CD4-positive, alpha-beta T cell treated with Interleukin-17A for 1 hour (primary cell): ENCODE measurements at regions not wholly inside any gene's neighbourhood (a gene's known extent, or its start where the extent isn't known, plus 50 kb on each side); places are given as distances from the start of the nearest gene placed in this dataset.
"Not testable (repeated sequence)": the region's sequence is repeated elsewhere in the genome, so short reads cannot be mapped to it uniquely, and the experiment has no call there.

Experiments used
- DNase-seq: peaks from one replicate; pipeline ENCODE4 v3.0.0-alpha.2; 2020

- DNase-seq, result no peak
These were observed 115.2 kb upstream of the FAT3 start for GRCh38 chr11:92109466-92109865.

- no peak for DNase-seq
These were observed 117.3 kb upstream of the FAT3 start for GRCh38 chr11:92107331-92107730.

- DNase-seq, result no peak
These were observed 120.3 kb upstream of the FAT3 start for GRCh38 chr11:92104349-92104748.

GRCh38 chr11:92101920-92102319 is 122.7 kb upstream of the FAT3 start:
- no peak for DNase-seq

GRCh38 chr11:92099183-92099582 is 125.4 kb upstream of the FAT3 start:
- no peak for DNase-seq

GRCh38 chr11:92098172-92098571 is 126.4 kb upstream of the FAT3 start:
- no peak for DNase-seq

- no peak for DNase-seq
These were observed 136.7 kb upstream of the FAT3 start for GRCh38 chr11:92087725-92088537.

GRCh38 chr11:92083123-92083522 is 141.5 kb upstream of the FAT3 start:
- no peak for DNase-seq

- DNase-seq, result no peak
These were observed 142.0 kb upstream of the FAT3 start for GRCh38 chr11:92082652-92083051.

- DNase-seq, result not testable (repeated sequence)
These were observed 150.1 kb upstream of the FAT3 start for GRCh38 chr11:92074498-92074897.

GRCh38 chr11:92071660-92072059 is 153.0 kb upstream of the FAT3 start:
- DNase-seq, result no peak

- DNase-seq, result no peak
These were observed 154.4 kb upstream of the FAT3 start for GRCh38 chr11:92070026-92070889.

- no peak for DNase-seq
These were observed 157.6 kb upstream of the FAT3 start for GRCh38 chr11:92067016-92067415.

GRCh38 chr11:92061456-92062062 is 163.1 kb upstream of the FAT3 start:
- DNase-seq, result no peak

- DNase-seq, result no peak
These were observed 166.7 kb upstream of the FAT3 start for GRCh38 chr11:92057849-92058442.

- no peak for DNase-seq
These were observed 171.4 kb upstream of the FAT3 start for GRCh38 chr11:92053216-92053615.

- no peak for DNase-seq
These were observed 174.3 kb upstream of the FAT3 start for GRCh38 chr11:92050305-92050704.

GRCh38 chr11:92048415-92048814 is 176.2 kb upstream of the FAT3 start:
- no peak for DNase-seq

- DNase-seq, result no peak
These were observed 178.5 kb upstream of the FAT3 start for GRCh38 chr11:92046103-92046502.

GRCh38 chr11:92045301-92045700 is 179.3 kb upstream of the FAT3 start:
- no peak for DNase-seq

GRCh38 chr11:92035488-92035887 is 189.1 kb upstream of the FAT3 start:
- DNase-seq, result no peak

- not testable (repeated sequence) for DNase-seq
These were observed 197.5 kb upstream of the FAT3 start for GRCh38 chr11:92027136-92027535.

GRCh38 chr11:92026664-92027063 is 198.0 kb upstream of the FAT3 start:
- no peak for DNase-seq
